A549 (cell line): ENCODE measurements at regions not wholly inside any gene's neighbourhood (a gene's known extent, or its start where the extent isn't known, plus 50 kb on each side); places are given as distances from the start of the nearest gene placed in this dataset.

Experiments
- EHMT2 ChIP-seq: fragments of 200-600 bp; sonication (generic); IDR thresholded peaks from 2 replicates; pipeline ENCODE4 v1.6.1; 2016; ENCODE audit warnings: antibody characterized with exemption, low read depth, mild to moderate bottlenecking, moderate library complexity
- HDAC2 ChIP-seq: fragments of 200-600 bp; sonication (generic); IDR thresholded peaks from 2 replicates; pipeline ENCODE4 v1.6.1; 2016
- HOXA7 ChIP-seq: fragments of 250-450 bp; sonication (Bioruptor Pico); IDR thresholded peaks from 2 replicates; pipeline ENCODE4 v1.5.0; 2020; ENCODE audit warnings: mild to moderate bottlenecking, moderate library complexity
- JUN ChIP-seq, 2 experiments: fragments of >200 bp; sonication (Bioruptor Twin); formaldehyde crosslinking; IDR thresholded peaks; 2 replicates in 1 of 2; 3 replicates in 1 of 2; pipeline ENCODE4 v1.6.1; 2016 to 2017
- MYC ChIP-seq: IDR thresholded peaks from 2 replicates; pipeline ENCODE4 v1.6.1; 2012; ENCODE audit warnings: mild to moderate bottlenecking, inconsistent platforms, low read length, improper control_type of control experiment, borderline replicate concordance
- POLR2A ChIP-seq: IDR thresholded peaks from 2 replicates; pipeline ENCODE4 v1.6.1; 2012; ENCODE audit warnings: mild to moderate bottlenecking, low read length
- TF ChIP-seq, protein P1 (sequence below): fragments of >200 bp; sonication (Bioruptor Twin); formaldehyde crosslinking; IDR thresholded peaks from 3 replicates; pipeline ENCODE4 v1.5.1; 2016
- TF ChIP-seq, protein P2 (sequence below): fragments of 200-600 bp; sonication (generic); IDR thresholded peaks from 2 replicates; pipeline ENCODE4 v1.6.1; 2016; ENCODE audit warnings: antibody characterized with exemption, mild to moderate bottlenecking, moderate library complexity
- TF ChIP-seq, protein P3 (sequence below): fragments of >200 bp; sonication (Bioruptor Twin); formaldehyde crosslinking; IDR thresholded peaks from 3 replicates; pipeline ENCODE4 v1.6.1; 2016

DNA sequence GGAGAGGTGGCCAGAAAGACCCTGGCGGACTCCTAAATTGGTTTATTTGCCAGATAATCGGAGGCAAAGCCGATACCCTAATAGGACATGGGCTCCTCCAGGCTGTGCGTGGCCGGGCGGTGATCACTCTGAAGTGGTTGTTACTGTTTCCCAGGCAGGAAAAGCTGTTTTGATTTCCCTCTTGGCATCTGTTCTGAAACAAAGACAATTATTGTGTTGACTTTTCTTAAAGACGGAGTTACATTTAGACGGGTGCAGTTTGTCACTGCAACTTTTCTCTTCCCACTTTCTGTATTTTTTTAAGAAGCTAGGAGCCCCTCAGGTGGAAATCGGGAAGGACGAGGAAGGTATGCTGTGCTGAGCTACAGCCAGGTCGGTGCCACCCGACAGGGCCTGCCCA, 1288.4 kb downstream of the BRD1 start:
- TF ChIP-seq POLR2A (no peak), MYC (no peak), HDAC2 (no peak), HOXA7 (no peak), JUN (IDR thresholded peaks at IDR 0.05) (no peak), EHMT2 (no peak)
- TF ChIP-seq, protein P1, sequence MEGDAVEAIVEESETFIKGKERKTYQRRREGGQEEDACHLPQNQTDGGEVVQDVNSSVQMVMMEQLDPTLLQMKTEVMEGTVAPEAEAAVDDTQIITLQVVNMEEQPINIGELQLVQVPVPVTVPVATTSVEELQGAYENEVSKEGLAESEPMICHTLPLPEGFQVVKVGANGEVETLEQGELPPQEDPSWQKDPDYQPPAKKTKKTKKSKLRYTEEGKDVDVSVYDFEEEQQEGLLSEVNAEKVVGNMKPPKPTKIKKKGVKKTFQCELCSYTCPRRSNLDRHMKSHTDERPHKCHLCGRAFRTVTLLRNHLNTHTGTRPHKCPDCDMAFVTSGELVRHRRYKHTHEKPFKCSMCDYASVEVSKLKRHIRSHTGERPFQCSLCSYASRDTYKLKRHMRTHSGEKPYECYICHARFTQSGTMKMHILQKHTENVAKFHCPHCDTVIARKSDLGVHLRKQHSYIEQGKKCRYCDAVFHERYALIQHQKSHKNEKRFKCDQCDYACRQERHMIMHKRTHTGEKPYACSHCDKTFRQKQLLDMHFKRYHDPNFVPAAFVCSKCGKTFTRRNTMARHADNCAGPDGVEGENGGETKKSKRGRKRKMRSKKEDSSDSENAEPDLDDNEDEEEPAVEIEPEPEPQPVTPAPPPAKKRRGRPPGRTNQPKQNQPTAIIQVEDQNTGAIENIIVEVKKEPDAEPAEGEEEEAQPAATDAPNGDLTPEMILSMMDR: no peak
- TF ChIP-seq, protein P2, sequence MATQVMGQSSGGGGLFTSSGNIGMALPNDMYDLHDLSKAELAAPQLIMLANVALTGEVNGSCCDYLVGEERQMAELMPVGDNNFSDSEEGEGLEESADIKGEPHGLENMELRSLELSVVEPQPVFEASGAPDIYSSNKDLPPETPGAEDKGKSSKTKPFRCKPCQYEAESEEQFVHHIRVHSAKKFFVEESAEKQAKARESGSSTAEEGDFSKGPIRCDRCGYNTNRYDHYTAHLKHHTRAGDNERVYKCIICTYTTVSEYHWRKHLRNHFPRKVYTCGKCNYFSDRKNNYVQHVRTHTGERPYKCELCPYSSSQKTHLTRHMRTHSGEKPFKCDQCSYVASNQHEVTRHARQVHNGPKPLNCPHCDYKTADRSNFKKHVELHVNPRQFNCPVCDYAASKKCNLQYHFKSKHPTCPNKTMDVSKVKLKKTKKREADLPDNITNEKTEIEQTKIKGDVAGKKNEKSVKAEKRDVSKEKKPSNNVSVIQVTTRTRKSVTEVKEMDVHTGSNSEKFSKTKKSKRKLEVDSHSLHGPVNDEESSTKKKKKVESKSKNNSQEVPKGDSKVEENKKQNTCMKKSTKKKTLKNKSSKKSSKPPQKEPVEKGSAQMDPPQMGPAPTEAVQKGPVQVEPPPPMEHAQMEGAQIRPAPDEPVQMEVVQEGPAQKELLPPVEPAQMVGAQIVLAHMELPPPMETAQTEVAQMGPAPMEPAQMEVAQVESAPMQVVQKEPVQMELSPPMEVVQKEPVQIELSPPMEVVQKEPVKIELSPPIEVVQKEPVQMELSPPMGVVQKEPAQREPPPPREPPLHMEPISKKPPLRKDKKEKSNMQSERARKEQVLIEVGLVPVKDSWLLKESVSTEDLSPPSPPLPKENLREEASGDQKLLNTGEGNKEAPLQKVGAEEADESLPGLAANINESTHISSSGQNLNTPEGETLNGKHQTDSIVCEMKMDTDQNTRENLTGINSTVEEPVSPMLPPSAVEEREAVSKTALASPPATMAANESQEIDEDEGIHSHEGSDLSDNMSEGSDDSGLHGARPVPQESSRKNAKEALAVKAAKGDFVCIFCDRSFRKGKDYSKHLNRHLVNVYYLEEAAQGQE: no peak
- TF ChIP-seq, protein P3, sequence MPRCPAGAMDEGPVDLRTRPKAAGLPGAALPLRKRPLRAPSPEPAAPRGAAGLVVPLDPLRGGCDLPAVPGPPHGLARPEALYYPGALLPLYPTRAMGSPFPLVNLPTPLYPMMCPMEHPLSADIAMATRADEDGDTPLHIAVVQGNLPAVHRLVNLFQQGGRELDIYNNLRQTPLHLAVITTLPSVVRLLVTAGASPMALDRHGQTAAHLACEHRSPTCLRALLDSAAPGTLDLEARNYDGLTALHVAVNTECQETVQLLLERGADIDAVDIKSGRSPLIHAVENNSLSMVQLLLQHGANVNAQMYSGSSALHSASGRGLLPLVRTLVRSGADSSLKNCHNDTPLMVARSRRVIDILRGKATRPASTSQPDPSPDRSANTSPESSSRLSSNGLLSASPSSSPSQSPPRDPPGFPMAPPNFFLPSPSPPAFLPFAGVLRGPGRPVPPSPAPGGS: no peak
